Activated CD4-positive, alpha-beta T cell treated with anti-CD3 and anti-CD28 coated beads for 24 hours (primary cell): ENCODE measurements at regions not wholly inside any gene's neighbourhood (a gene's known extent, or its start where the extent isn't known, plus 50 kb on each side); places are given as distances from the start of the nearest gene placed in this dataset.

Source experiments
- DNase-seq, 2 donors: peaks; one replicate each; pipeline ENCODE4 v3.0.0-alpha.2; 2020; ENCODE audit warnings: low read depth in 2 of 2

GRCh38 chr12:97093187-97093683 is 186.2 kb downstream of the NEDD1 start:
- no peak for DNase-seq

- DNase-seq: no peak
These were observed 190.7 kb downstream of the NEDD1 start for GRCh38 chr12:97097734-97098133.

DNA sequence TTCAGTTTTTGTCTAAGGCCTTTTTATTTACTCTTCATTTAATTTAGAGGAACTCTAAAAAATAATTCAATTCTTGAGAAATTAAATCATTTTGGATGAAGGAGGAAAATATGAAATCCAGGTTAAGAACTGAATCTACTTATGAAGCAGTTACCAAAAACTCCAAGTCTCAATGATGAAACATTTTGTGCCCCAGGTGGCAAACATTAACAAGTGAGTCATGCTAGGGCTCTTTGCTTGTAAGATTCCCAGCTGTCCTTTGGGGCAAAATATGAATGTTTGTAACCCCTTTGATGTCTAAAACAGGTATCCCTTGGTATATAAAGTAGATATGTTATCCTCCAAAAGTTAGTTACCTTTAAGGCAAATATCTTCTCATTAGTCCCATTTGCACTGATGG is 202.4 kb downstream of the NEDD1 start:
- no peak for DNase-seq

DNA sequence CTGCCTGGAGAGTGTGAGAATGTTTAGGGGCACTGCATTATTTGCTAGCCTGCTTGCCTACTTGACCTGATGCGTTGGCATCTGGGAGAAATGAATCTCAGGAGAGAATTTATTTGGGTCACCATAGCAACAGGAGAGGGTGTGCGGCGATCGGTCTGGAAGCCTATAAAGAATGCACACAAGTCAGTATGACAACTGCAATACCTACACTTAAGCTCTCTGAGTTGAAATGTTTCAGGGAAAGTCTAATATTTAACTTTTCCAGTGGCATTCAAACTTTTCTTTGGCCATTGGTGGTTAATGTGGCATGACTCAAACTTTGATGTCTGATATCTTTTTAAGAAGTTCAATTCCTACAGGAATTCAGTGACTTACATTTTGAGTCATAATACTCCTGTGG is 205.1 kb downstream of the NEDD1 start:
- no peak for DNase-seq

DNA sequence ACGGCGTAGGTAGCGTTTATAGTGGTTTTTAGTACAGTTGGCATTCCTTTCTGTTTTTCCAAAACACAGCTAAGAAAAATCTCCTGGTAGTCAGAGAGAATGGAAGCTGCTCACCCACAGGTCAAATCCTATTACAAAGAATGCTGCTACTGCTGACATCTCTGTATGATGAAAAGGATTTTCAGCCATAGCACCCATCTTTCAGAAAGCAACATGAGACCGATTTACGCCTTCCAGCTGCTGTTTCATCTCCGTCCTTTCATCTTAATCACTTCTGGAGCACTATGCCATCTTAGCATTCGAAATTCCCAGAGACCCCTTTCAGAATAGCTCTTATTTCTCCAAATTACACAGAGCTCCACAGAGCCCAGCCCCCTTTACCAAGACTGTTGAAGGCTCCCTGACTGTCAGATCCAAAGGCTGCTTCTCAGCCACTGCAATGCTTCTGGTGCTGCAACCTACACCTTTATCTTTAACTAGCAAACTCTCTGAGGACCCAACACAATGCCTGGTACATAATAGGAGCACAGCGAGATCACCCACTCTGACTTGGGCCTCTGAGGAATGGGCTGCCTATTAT is 211.8 kb downstream of the NEDD1 start:
- no peak for DNase-seq

DNA sequence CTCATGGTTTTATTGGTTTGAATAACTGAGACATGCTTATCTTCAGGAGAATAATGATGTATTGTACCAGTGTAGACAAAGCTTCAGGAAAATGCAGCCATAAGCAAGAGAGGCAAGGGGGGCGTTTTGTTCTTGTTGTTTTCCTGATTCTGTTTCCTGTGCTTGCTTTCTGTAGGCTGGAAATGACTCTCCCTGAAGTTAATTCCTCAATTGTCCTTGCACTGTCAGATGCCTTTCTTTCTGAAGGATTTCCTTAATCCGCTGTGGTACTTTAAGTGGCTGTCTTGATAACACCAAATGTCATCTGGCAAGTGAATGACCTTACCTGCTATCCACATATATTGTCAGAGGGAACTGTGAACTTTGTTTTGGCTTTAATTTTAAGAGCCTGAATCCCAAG is 220.0 kb downstream of the NEDD1 start:
- no peak for DNase-seq

DNA sequence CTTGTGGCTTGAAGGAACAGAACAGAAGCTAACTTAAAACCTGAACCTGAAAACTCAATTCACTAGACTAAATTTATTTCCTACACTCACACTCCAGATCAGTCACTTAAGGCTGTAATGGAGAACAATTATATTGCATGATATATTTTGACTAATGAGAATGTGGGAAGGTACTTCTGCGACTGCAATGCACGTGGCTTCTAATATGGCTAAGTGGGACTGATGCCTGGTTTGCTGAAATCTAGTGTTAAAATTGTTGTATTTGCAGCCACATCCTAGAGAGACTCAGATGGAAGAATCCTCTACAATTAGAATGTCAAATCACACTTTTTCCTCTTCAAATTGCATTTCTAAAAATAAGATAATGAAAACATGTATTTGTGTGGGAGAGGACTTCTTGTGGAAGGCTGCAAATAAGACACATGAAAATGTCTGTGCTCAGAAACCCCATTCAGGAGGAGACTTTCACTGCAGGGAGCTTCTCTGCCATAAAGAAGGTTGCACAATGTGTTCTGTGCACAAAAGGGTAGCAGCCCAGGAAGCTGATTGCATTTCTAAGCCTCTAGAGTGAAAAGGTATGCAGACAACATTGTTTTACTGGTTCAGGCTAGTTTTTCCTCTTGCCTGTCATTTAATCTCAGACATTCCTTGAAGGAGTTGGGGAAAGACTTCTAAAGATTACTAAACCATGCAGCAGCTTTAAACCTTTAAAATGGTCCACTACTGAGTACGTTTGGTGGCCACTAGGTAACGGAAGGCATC is 224.3 kb downstream of the NEDD1 start:
- DNase-seq: no peak

DNA sequence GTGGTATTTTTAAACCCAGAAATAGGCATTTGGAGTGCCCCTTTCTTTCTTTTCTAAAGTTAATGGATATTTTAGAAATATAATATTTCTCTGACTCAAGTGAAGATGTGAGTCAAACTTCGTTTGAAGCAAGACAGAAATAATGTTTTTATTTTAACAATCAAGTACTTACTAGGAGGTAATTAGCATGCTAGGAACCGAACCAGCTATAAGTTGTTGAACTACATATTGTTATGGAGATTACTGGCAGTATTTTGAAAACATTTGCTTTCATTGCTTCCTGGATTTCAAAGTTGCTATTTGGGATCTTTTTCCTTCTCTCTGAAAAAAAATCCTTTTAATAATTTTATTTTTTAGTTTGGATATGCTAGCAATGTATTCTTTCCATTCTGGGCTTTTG is 225.2 kb downstream of the NEDD1 start:
- DNase-seq: no peak

GRCh38 chr12:97134495-97134894 is 227.4 kb downstream of the NEDD1 start:
- DNase-seq: no peak

DNA sequence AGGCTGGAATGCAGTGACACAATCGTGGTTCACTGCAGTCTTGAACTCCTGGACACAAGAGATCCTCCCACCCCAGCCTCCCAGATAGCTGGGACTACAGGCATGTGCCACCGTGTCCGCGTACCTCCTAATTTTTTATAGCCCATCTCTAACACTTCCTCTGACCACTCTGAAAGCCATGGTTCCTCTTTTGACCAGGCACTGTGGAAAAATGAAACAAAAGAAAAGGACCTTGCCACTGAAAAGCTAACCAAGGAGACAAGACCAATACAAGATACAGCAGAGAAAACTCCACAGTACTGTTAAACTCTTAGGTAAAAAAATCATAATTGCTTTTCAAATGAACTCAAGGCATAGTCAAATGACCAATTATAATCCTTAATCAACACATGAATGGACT is 233.3 kb downstream of the NEDD1 start:
- no peak for DNase-seq

GRCh38 chr12:97142737-97143410 is 235.8 kb downstream of the NEDD1 start:
- DNase-seq: no peak

- peak in 1 of 2 donors; percentile 31 for DNase-seq
These were observed 242.0 kb downstream of the NEDD1 start for GRCh38 chr12:97148941-97149559.

GRCh38 chr12:97151481-97151880 is 244.4 kb downstream of the NEDD1 start:
- no peak for DNase-seq

DNA sequence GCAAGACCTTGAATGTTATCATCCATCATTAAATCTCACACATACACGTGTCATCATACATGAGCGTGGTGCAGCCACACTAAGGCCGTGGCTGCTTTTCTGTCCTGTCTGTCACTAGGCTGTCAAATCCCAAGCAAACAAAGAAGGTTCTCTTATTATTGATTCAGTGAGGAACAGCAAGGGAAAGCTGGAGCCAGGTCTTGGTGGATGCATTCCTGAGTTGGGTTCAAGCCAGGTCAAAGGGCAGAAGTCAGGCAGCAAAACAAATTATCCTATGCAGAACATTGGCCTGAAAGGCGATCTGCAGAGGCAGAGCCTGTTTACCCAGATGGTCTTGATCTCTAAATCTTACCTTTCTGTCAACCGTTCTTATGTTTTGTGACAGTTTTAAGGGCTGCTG is 252.3 kb downstream of the NEDD1 start:
- DNase-seq: no peak

DNA sequence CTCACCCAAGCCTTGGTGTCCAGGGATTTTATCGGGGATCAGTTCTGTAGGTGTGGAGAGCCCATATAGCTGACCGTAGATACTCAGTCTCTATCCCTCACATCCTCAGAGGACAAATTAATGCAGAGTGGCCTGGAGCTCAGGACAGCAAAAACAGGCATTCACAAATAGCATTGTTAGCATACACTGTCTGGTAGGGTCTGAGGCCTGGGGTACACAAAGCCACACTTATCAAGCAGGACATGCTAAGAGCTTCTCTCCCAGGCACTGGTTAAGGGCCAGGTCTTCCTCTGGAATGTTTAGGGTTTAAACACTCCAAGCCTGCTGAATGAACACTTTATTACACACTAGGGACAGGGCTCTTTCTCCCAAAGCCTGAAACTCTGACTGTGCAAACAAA is 253.2 kb downstream of the NEDD1 start:
- no peak for DNase-seq

DNA sequence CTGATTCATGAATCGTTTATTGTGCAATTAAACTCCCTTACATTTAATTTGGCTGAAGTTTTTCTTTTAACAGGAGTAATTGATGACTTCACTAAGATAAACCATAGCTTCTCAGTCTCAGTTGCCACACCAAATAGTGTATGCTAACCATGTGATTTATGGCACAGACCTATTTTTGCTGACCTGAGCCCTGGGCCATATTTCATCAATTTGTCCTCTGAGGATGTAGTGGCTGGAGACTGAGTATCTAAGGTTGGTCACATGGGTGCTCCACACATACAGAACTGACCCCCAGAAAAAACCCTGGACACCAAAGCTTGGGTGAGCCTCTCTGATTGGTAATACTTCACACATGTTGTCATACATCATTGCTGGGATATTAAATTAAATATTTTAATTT is 255.1 kb downstream of the NEDD1 start:
- no peak for DNase-seq

DNA sequence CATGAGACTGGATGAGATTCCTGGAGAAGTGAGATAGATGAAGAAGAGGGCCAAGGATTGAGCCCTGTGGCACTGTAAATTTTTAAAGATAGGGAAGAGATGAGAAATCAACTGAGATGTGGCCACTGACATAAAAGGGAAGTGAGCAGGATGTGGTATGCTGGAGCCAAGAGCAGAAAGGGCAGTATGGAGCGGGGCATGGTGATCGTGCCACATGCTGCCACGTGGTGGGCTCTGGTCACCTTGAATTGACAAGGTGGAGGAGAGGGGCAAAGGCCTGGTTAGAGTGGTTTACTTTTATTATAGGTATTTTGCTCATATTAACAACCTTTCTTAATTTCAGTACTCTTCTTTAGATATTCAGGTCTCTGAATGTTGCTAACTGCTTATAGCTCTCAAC is 257.9 kb downstream of the NEDD1 start:
- DNase-seq: no peak

DNA sequence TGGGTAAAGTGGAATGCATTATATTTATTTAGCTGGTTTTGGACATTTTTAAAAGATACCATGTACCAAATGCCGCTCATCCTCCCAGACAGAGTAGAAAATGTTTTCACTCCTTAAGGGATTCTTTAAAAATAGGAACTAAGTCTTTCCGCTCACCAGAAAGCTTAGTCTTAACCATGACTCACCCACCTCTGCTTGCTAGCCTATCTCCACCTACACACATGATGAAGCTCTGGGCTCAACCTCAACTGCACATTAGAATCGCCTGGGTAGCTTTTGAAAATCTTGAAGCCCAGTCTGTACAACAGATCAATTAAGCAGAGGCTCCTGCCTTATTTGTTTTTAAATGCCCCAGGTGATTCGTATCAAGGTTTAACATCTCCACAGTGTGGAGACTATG is 260.5 kb downstream of the NEDD1 start:
- DNase-seq: no peak

GRCh38 chr12:97168804-97169203 is 261.7 kb downstream of the NEDD1 start:
- no peak for DNase-seq

GRCh38 chr12:97169889-97170567 is 263.0 kb downstream of the NEDD1 start:
- DNase-seq: no peak

DNA sequence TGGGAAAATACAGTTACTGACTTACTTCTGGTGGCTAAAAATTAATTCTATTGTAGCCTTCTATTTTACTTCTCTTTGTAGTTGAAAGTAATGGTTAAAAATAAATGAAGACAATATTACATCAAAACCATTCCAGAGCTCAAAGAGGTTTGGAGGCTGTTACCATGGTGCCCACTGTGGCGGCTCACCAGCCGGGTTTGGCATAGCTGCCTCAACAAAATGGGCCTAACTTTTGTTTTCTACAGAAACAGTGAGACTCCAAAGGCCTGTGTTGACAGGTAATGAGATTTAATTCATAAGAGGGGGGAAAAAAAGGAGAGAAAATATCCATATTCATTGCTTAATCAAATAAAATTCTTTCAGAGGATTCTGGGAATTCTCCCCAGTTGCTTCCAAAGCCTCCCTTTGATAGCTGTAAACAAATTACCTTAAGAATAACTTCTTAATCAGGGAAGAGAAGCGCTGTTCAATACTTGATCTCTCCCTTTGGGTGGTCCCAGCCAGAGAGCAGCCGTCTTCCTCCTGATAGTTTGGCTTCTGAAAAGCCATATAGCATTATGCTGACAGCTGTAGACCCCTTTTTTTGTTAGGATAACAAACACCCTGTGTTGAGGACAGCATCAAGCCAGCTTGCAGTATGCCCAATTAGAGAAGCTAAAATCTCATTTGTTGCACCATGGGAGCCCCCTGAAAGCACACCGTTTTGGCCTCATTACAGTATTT is 266.8 kb downstream of the NEDD1 start:
- no peak for DNase-seq
